T-cell (primary cell): ENCODE measurements at regions not wholly inside any gene's neighbourhood (a gene's known extent, or its start where the extent isn't known, plus 50 kb on each side); places are given as distances from the start of the nearest gene placed in this dataset.

Experiments
- ATAC-seq, 4 experiments: fragments of 200-7000 bp in 3 of 4; fragments of 150-1000 bp in 1 of 4; cut with Tn5 transposase; replicated peaks in 1 of 4; 1 replicate in 3 of 4; 2 replicates in 1 of 4; pipeline ENCODE4 v1.10.0; 2021; ENCODE audit warnings: moderate library complexity in 3 of 4, mild to moderate bottlenecking in 2 of 4, moderate number of reproducible peaks in 1 of 4
- CTCF ChIA-PET, 2 donors: fragments of 300-600 bp; sonication (Branson Sonifier 250); formaldehyde crosslinking; loops; one replicate each; lab custom pipeline; 2022; ENCODE audit warnings: antibody characterized with exemption in 2 of 2; lab: Charles Lee
- POLR2A ChIA-PET, 2 donors: fragments of 300-600 bp; sonication (Branson Sonifier 250); formaldehyde crosslinking; loops; one replicate each; lab custom pipeline; 2022; ENCODE audit warnings: antibody characterized with exemption in 2 of 2; lab: Charles Lee
- DNase-seq, 35 experiments: peaks; one replicate each; pipeline versions ENCODE4 v3.0.0 to v3.0.0-alpha.2; 2013 to 2023
- H3K27ac ChIP-seq: one replicate; pipeline ENCODE4 v1.5.1; 2013; ENCODE audit warnings: low read length
- H3K27me3 ChIP-seq, 2 experiments: replicated peaks in 1 of 2; 1 replicate in 1 of 2; 2 replicates in 1 of 2; pipeline versions ENCODE4 v1.6.1 to v1.7.0; 2013; ENCODE audit warnings: low read length in 1 of 2, mixed read lengths in 1 of 2; ENCODE audit not compliant: control insufficient read depth in 2 of 2, insufficient read depth in 2 of 2; ENCODE audit errors: extremely low read depth in 1 of 2
- H3K36me3 ChIP-seq, 2 donors: 1 replicate in 1 of 2; 2 replicates in 1 of 2; pipeline versions ENCODE4 v1.6.1 to v1.7.0; 2013; ENCODE audit warnings: low read length in 1 of 2; ENCODE audit not compliant: control insufficient read depth in 2 of 2, insufficient read depth in 1 of 2; ENCODE audit errors: extremely low read depth in 1 of 2
- H3K4me1 ChIP-seq, 2 experiments: 1 replicate in 1 of 2; 2 replicates in 1 of 2; pipeline versions ENCODE4 v1.6.1 to v1.7.0; 2013; ENCODE audit warnings: low read length in 2 of 2, mixed read lengths in 1 of 2; ENCODE audit not compliant: insufficient read depth in 2 of 2, control insufficient read depth in 1 of 2; ENCODE audit errors: extremely low read depth in 1 of 2
- H3K4me3 ChIP-seq, 2 donors: 1 replicate in 1 of 2; 2 replicates in 1 of 2; pipeline versions ENCODE4 v1.5.1 to v1.7.0; 2013; ENCODE audit warnings: mild to moderate bottlenecking in 2 of 2, low read length in 1 of 2, moderate library complexity in 1 of 2; ENCODE audit not compliant: control insufficient read depth in 1 of 2; ENCODE audit errors: extremely low read depth in 1 of 2
- H3K9me3 ChIP-seq: 2 replicates; pipeline ENCODE4 v1.7.0; 2013
- H3K27ac Mint-ChIP-seq, 2 donors: one replicate each; pipeline ENCODE4 v1.8.0; 2020 to 2021; ENCODE audit warnings: mild to moderate bottlenecking in 2 of 2, mixed read lengths in 2 of 2
- H3K27me3 Mint-ChIP-seq, 2 donors: one replicate each; pipeline ENCODE4 v1.8.0; 2021 to 2022; ENCODE audit warnings: mixed read lengths in 2 of 2
- H3K36me3 Mint-ChIP-seq: one replicate; pipeline ENCODE4 v1.8.0; 2021; ENCODE audit warnings: mixed read lengths
- H3K4me1 Mint-ChIP-seq, 3 donors: one replicate each; pipeline ENCODE4 v1.8.0; 2020 to 2022; ENCODE audit warnings: mixed read lengths in 3 of 3, mild to moderate bottlenecking in 1 of 3
- H3K4me3 Mint-ChIP-seq, 3 donors: one replicate each; pipeline ENCODE4 v1.8.0; 2020 to 2022; ENCODE audit warnings: mild to moderate bottlenecking in 3 of 3, mixed read lengths in 3 of 3, moderate library complexity in 3 of 3
- H3K9me3 Mint-ChIP-seq, 3 donors: one replicate each; pipeline ENCODE4 v1.8.0; 2020 to 2022; ENCODE audit warnings: mixed read lengths in 3 of 3
- WGBS: methylation state at CpG from one replicate; pipeline ENCODE4 v1.1.5; 2013; ENCODE audit warnings: missing lambda C conversion rate; ENCODE audit not compliant: insufficient coverage; 5-methylcytosine and 5-hydroxymethylcytosine counted together

GRCh38 chr3:3340965-3341895 lies 161.7 kb upstream of the CRBN start:
- Histone ChIP-seq H3K4me1 (no peaks in the 10 kb centered on the region), H3K9me3 (no peaks in the 10 kb centered on the region), H3K27ac (no peak overlapping the region), H3K4me3 (no peak overlapping the region), H3K36me3 (no peaks in the 10 kb centered on the region), H3K27me3 (no peaks in the 10 kb centered on the region)
- Mint-ChIP-seq H3K9me3 (no peaks in the 10 kb centered on the region), H3K27me3 (peaks cover 2 to 4% of the 10 kb centered on the region in 2 donors), H3K4me3 (no peak overlapping the region), H3K27ac (no peak overlapping the region), H3K36me3 (no peaks in the 10 kb centered on the region), H3K4me1 (no peaks in the 10 kb centered on the region)
- CTCF ChIA-PET = no interaction called here
- no peak for ATAC-seq
- DNase-seq = no peak
- WGBS = no CpG with 5 or more reads among the region's 6 CpGs
- POLR2A ChIA-PET = no interaction called here

GRCh38 chr3:3340526-3340925 lies 161.0 kb upstream of the CRBN start:
- no peaks in the 10 kb centered on the region for H3K27me3 ChIP-seq
- H3K36me3 ChIP-seq = no peaks in the 10 kb centered on the region
- ATAC-seq = no peak

GRCh38 chr3:3335903-3336302 lies 156.4 kb upstream of the CRBN start:
- H3K4me3 ChIP-seq = no peak overlapping the region
- ChIA-PET CTCF (no interaction called here), POLR2A (no interaction called here)
- no peaks in the 10 kb centered on the region for H3K9me3 ChIP-seq
- H3K4me3 Mint-ChIP-seq = no peak overlapping the region
- no peaks in the 10 kb centered on the region for H3K27me3 ChIP-seq
- no CpG with 5 or more reads among the region's 1 CpG for WGBS
- H3K27ac Mint-ChIP-seq = no peak overlapping the region
- H3K4me1 ChIP-seq = no peaks in the 10 kb centered on the region
- no peaks in the 10 kb centered on the region for H3K36me3 Mint-ChIP-seq
- H3K9me3 Mint-ChIP-seq = no peaks in the 10 kb centered on the region
- no peaks in the 10 kb centered on the region for H3K4me1 Mint-ChIP-seq
- H3K27me3 Mint-ChIP-seq = no peaks in the 10 kb centered on the region
- no peak for ATAC-seq
- no peak for DNase-seq
- no peaks in the 10 kb centered on the region for H3K36me3 ChIP-seq
- H3K27ac ChIP-seq = no peak overlapping the region

More at GRCh38 chr3:3340526-3340925, 161.0 kb upstream of the CRBN start:
- Mint-ChIP-seq H3K27me3 (peaks cover 0 to 4% of the 10 kb centered on the region in 2 donors), H3K4me1 (no peaks in the 10 kb centered on the region), H3K9me3 (no peaks in the 10 kb centered on the region), H3K27ac (no peak overlapping the region), H3K36me3 (no peaks in the 10 kb centered on the region), H3K4me3 (no peak overlapping the region)
- no peak overlapping the region for H3K4me3 ChIP-seq
- no peak overlapping the region for H3K27ac ChIP-seq
- 100% methylated on average over 1 of the region's 4 CpGs for WGBS
- no peaks in the 10 kb centered on the region for H3K4me1 ChIP-seq
- no peaks in the 10 kb centered on the region for H3K9me3 ChIP-seq
- POLR2A ChIA-PET = no interaction called here
- CTCF ChIA-PET = no interaction called here
- no peak for DNase-seq

- H3K9me3 Mint-ChIP-seq = no peaks in the 10 kb centered on the region
- DNase-seq (no peak), ATAC-seq (no peak)
- no peak overlapping the region for H3K27ac Mint-ChIP-seq
- CTCF ChIA-PET = no interaction called here
- Histone ChIP-seq H3K27me3 (no peaks in the 10 kb centered on the region), H3K9me3 (no peaks in the 10 kb centered on the region), H3K27ac (no peak overlapping the region), H3K4me1 (no peaks in the 10 kb centered on the region), H3K36me3 (no peaks in the 10 kb centered on the region), H3K4me3 (no peak overlapping the region)
- 100% methylated on average over 2 of the region's 4 CpGs for WGBS
- no peaks in the 10 kb centered on the region for H3K27me3 Mint-ChIP-seq
- no peaks in the 10 kb centered on the region for H3K36me3 Mint-ChIP-seq
- H3K4me3 Mint-ChIP-seq = no peak overlapping the region
- POLR2A ChIA-PET = no interaction called here
- no peaks in the 10 kb centered on the region for H3K4me1 Mint-ChIP-seq
Observed at GRCh38 chr3:3334491-3334890, 155.0 kb upstream of the CRBN start.

GRCh38 chr3:3333571-3333970 lies 154.1 kb upstream of the CRBN start:
- DNase-seq (no peak), ATAC-seq (no peak)
- no peak overlapping the region for H3K27ac Mint-ChIP-seq
- H3K4me1 ChIP-seq = no peaks in the 10 kb centered on the region
- no peaks in the 10 kb centered on the region for H3K9me3 ChIP-seq
- H3K4me3 Mint-ChIP-seq = no peak overlapping the region
- H3K36me3 Mint-ChIP-seq = no peaks in the 10 kb centered on the region
- H3K36me3 ChIP-seq = no peaks in the 10 kb centered on the region
- H3K27ac ChIP-seq = no peak overlapping the region
- H3K27me3 Mint-ChIP-seq = no peaks in the 10 kb centered on the region
- H3K27me3 ChIP-seq = no peaks in the 10 kb centered on the region
- H3K4me1 Mint-ChIP-seq = no peaks in the 10 kb centered on the region
- CTCF ChIA-PET = no interaction called here
- no peaks in the 10 kb centered on the region for H3K9me3 Mint-ChIP-seq
- POLR2A ChIA-PET = no interaction called here
- H3K4me3 ChIP-seq = no peak overlapping the region
- 83% methylated on average over 2 of the region's 2 CpGs for WGBS

- 63% methylated on average over 2 of the region's 3 CpGs for WGBS
- POLR2A ChIA-PET = no interaction called here
- H3K27me3 Mint-ChIP-seq = peaks cover 0 to 2% of the 10 kb centered on the region in 2 donors
Observed at GRCh38 chr3:3316521-3316920, 137.0 kb upstream of the CRBN start.

More at GRCh38 chr3:3316521-3316920, 137.0 kb upstream of the CRBN start:
- Histone ChIP-seq H3K9me3 (no peaks in the 10 kb centered on the region), H3K4me1 (no peaks in the 10 kb centered on the region), H3K36me3 (no peaks in the 10 kb centered on the region), H3K27me3 (no peaks in the 10 kb centered on the region), H3K27ac (no peak overlapping the region), H3K4me3 (no peak overlapping the region)
- DNase-seq (no peak), ATAC-seq (no peak)
- CTCF ChIA-PET = no interaction called here
- Mint-ChIP-seq H3K4me3 (no peak overlapping the region), H3K36me3 (peaks cover 4% of the 10 kb centered on the region), H3K27ac (no peak overlapping the region), H3K9me3 (peaks cover 5 to 7% (median 7%) of the 10 kb centered on the region in 3 donors), H3K4me1 (no peaks in the 10 kb centered on the region)
